Esophagus squamous epithelium (tissue), 5 donors: ENCODE measurements at regions not wholly inside any gene's neighbourhood (a gene's known extent, or its start where the extent isn't known, plus 50 kb on each side); places are given as distances from the start of the nearest gene placed in this dataset.

Experiments
- DNase-seq: peaks from one replicate; lab custom pipeline; 2025; lab: John Stamatoyannopoulos, UW
- H3K27ac ChIP-seq, 4 donors: fragments of 200-600 bp; sonication (generic); one replicate each; pipeline ENCODE4 v1.5.1; 2016 to 2019; ENCODE audit warnings: mild to moderate bottlenecking in 1 of 4
- H3K27me3 ChIP-seq, 4 donors: fragments of 200-600 bp; sonication (generic); 1 replicate in 3 of 4; 2 replicates in 1 of 4; pipeline versions ENCODE4 v1.5.1 to v1.6.0; 2017 to 2021; ENCODE audit warnings: antibody characterized with exemption in 1 of 4
- H3K36me3 ChIP-seq, 3 donors: fragments of 200-600 bp; sonication (generic); one replicate each; pipeline ENCODE4 v1.5.1; 2016 to 2019
- H3K4me1 ChIP-seq, 3 donors: fragments of 200-600 bp; sonication (generic); one replicate each; pipeline ENCODE4 v1.5.1; 2017 to 2019
- H3K4me3 ChIP-seq, 4 donors: fragments of 200-600 bp; sonication (generic); 1 replicate in 3 of 4; 2 replicates in 1 of 4; pipeline ENCODE4 v1.5.1; 2016 to 2019; ENCODE audit warnings: mild to moderate bottlenecking in 2 of 4, moderate library complexity in 1 of 4
- H3K9me3 ChIP-seq, 3 donors: fragments of 200-600 bp; sonication (generic); one replicate each; pipeline ENCODE4 v1.5.1; 2016 to 2019
- CTCF ChIP-seq, 6 experiments: fragments of 450-650 bp in 4 of 6; fragments of 200-600 bp in 2 of 6; sonication (generic) in 2 of 6; IDR thresholded peaks; one replicate each; pipeline ENCODE4 v1.5.1; 2016 to 2019; ENCODE audit warnings: antibody characterized with exemption in 6 of 6, mild to moderate bottlenecking in 4 of 6, moderate library complexity in 4 of 6
- POLR2A ChIP-seq, 4 donors: fragments of 450-650 bp; IDR thresholded peaks; one replicate each; pipeline ENCODE4 v1.6.1; 2017; ENCODE audit warnings: antibody characterized with exemption in 4 of 4, mild to moderate bottlenecking in 4 of 4, moderate library complexity in 3 of 4
- WGBS, 2 donors: methylation state at CpG; one replicate each; pipeline ENCODE4 v1.1.5; 2018; 5-methylcytosine and 5-hydroxymethylcytosine counted together
- intact Hi-C: fragments of 100-400 bp; cut with DNase I; formaldehyde crosslinking; loops from one replicate; pipeline ENCODE4 v1.15.0; 2022
- donor health status: DM: yes; HTN: yes; CAD: no.

- intact Hi-C loops: no loop called here
Measured at GRCh38 chr6:14734416-14735340, 511.2 kb upstream of the JARID2 start.

GRCh38 chr6:14735956-14736486, 509.8 kb upstream of the JARID2 start:
- Histone ChIP-seq H3K36me3 (no peaks in the 10 kb centered on the region), H3K4me1 (peaks cover 0 to 33% (median 10%) of the 10 kb centered on the region in 3 donors), H3K4me3 (no peak overlapping the region), H3K27ac (no peak overlapping the region), H3K9me3 (no peaks in the 10 kb centered on the region), H3K27me3 (no peaks in the 10 kb centered on the region)
- no peak for DNase-seq
- WGBS, 2 donors: 60 to 86% methylated on average over 1 of the region's 1 CpG
- TF ChIP-seq CTCF (IDR thresholded peaks at IDR 0.05) (no peak), POLR2A (IDR thresholded peaks at IDR 0.05) (no peak)
- intact Hi-C loops: no loop called here

More at GRCh38 chr6:14734416-14735340, 511.2 kb upstream of the JARID2 start:
- Histone ChIP-seq H3K27me3 (no peaks in the 10 kb centered on the region), H3K4me1 (peaks cover 0 to 33% (median 10%) of the 10 kb centered on the region in 3 donors), H3K4me3 (no peak overlapping the region), H3K27ac (peak overlapping the region; percentile 16 to 84 (median 74)), H3K9me3 (no peaks in the 10 kb centered on the region), H3K36me3 (no peaks in the 10 kb centered on the region)
- 58 to 67% methylated on average over 5 of the region's 5 CpGs for WGBS, 2 donors
- TF ChIP-seq CTCF (IDR thresholded peaks at IDR 0.05): no peak
- TF ChIP-seq POLR2A (IDR thresholded peaks at IDR 0.05): no peak
- no peak for DNase-seq

GRCh38 chr6:14736554-14736953, 509.3 kb upstream of the JARID2 start:
- no peaks in the 10 kb centered on the region for H3K27me3 ChIP-seq
- no peak for DNase-seq
- H3K4me1 ChIP-seq: peaks cover 0 to 33% (median 10%) of the 10 kb centered on the region in 3 donors
- H3K9me3 ChIP-seq: no peaks in the 10 kb centered on the region
- no peak overlapping the region for H3K27ac ChIP-seq
- 79 to 82% methylated on average over 2 of the region's 2 CpGs for WGBS, 2 donors
- no peaks in the 10 kb centered on the region for H3K36me3 ChIP-seq
- intact Hi-C loops: no loop called here
- no peak for TF ChIP-seq POLR2A (IDR thresholded peaks at IDR 0.05)
- no peak overlapping the region for H3K4me3 ChIP-seq

- DNase-seq: no peak
- H3K36me3 ChIP-seq: no peaks in the 10 kb centered on the region
- H3K27ac ChIP-seq: no peak overlapping the region
- intact Hi-C loops: no loop called here
- no peak overlapping the region for H3K4me3 ChIP-seq
- no peaks in the 10 kb centered on the region for H3K27me3 ChIP-seq
- TF ChIP-seq CTCF (IDR thresholded peaks at IDR 0.05) (no peak), POLR2A (IDR thresholded peaks at IDR 0.05) (no peak)
- no peaks in the 10 kb centered on the region for H3K9me3 ChIP-seq
- 92 to 100% methylated on average over 2 of the region's 2 CpGs for WGBS, 2 donors
- H3K4me1 ChIP-seq: peaks cover 8 to 30% (median 14%) of the 10 kb centered on the region in 3 donors
Measured at GRCh38 chr6:14738497-14738896, 507.4 kb upstream of the JARID2 start.

GRCh38 chr6:14738933-14739332, 506.9 kb upstream of the JARID2 start:
- Histone ChIP-seq H3K36me3 (no peaks in the 10 kb centered on the region), H3K4me3 (no peak overlapping the region), H3K27me3 (no peaks in the 10 kb centered on the region), H3K27ac (no peak overlapping the region), H3K9me3 (no peaks in the 10 kb centered on the region), H3K4me1 (peaks cover 12 to 30% (median 17%) of the 10 kb centered on the region in 3 donors)
- intact Hi-C loops: no loop called here
- no peak for DNase-seq
- 73 to 81% methylated on average over 5 of the region's 5 CpGs for WGBS, 2 donors
- TF ChIP-seq POLR2A (IDR thresholded peaks at IDR 0.05): no peak
- no peak for TF ChIP-seq CTCF (IDR thresholded peaks at IDR 0.05)
